Ishikawa (cell line): ENCODE measurements at regions not wholly inside any gene's neighbourhood (a gene's known extent, or its start where the extent isn't known, plus 50 kb on each side); places are given as distances from the start of the nearest gene placed in this dataset.

Experiments
- CEBPB ChIP-seq: IDR thresholded peaks from 2 replicates; pipeline ENCODE4 v1.6.1; 2012
- CREB1 ChIP-seq: IDR thresholded peaks from 2 replicates; pipeline ENCODE4 v1.6.1; 2012; ENCODE audit warnings: low read depth
- EGR1 ChIP-seq: IDR thresholded peaks from 2 replicates; pipeline ENCODE4 v1.6.1; 2012
- EP300 ChIP-seq: IDR thresholded peaks from 2 replicates; pipeline ENCODE4 v1.6.1; 2012; ENCODE audit warnings: borderline replicate concordance
- FOXM1 ChIP-seq: IDR thresholded peaks from 2 replicates; pipeline ENCODE4 v1.6.1; 2012; ENCODE audit warnings: low read depth, borderline replicate concordance
- NFIC ChIP-seq: IDR thresholded peaks from 2 replicates; pipeline ENCODE4 v1.6.1; 2012
- RAD21 ChIP-seq: IDR thresholded peaks from 2 replicates; pipeline ENCODE4 v1.6.1; 2012; ENCODE audit warnings: low read depth
- TAF1 ChIP-seq: IDR thresholded peaks from 2 replicates; pipeline ENCODE4 v1.6.1; 2012; ENCODE audit warnings: low read depth, mild to moderate bottlenecking
- TCF12 ChIP-seq: IDR thresholded peaks from 2 replicates; pipeline ENCODE4 v1.6.1; 2012; ENCODE audit warnings: low read depth
- TEAD4 ChIP-seq: IDR thresholded peaks from 2 replicates; pipeline ENCODE4 v1.6.1; 2012
- YY1 ChIP-seq: IDR thresholded peaks from 2 replicates; pipeline ENCODE4 v1.6.1; 2012; ENCODE audit warnings: low read depth
- ZBTB7A ChIP-seq: IDR thresholded peaks from 2 replicates; pipeline ENCODE4 v1.6.1; 2012; ENCODE audit warnings: low read depth
- TF ChIP-seq, protein P1 (sequence below): IDR thresholded peaks from 2 replicates; pipeline ENCODE4 v1.6.1; 2012
- TF ChIP-seq, protein P2 (sequence below): IDR thresholded peaks from 2 replicates; pipeline ENCODE4 v1.6.1; 2012; ENCODE audit warnings: low read depth, mild to moderate bottlenecking
- TF ChIP-seq, protein P3 (sequence below): IDR thresholded peaks from 2 replicates; pipeline ENCODE4 v1.6.1; 2012

DNA sequence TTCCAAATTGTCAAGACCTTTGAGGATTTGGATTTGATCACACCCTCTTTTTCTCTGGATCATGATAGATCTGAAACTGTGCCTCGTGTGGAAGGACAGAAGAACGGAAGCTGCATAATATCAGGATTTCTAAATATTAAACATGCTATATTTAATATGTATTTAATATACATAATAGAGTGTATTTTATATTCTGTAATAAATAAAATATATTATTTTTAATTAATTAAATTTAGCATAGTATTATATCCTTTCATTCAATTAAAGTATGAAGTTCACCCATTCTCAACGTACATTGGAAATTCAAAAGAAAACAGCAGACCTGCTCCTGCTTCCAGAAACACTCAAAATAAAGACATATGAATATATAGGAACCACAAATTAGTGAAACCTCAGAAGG, 70.6 kb upstream of the GLIS3 start:
- TF ChIP-seq ZBTB7A (no peak), CREB1 (no peak), EP300 (no peak), CEBPB (no peak), YY1 (no peak), TCF12 (no peak), TEAD4 (no peak), RAD21 (no peak), EGR1 (no peak), TAF1 (no peak), FOXM1 (no peak), NFIC (no peak)
- TF ChIP-seq, protein P1, sequence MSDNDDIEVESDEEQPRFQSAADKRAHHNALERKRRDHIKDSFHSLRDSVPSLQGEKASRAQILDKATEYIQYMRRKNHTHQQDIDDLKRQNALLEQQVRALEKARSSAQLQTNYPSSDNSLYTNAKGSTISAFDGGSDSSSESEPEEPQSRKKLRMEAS = no peak
- TF ChIP-seq, protein P2, sequence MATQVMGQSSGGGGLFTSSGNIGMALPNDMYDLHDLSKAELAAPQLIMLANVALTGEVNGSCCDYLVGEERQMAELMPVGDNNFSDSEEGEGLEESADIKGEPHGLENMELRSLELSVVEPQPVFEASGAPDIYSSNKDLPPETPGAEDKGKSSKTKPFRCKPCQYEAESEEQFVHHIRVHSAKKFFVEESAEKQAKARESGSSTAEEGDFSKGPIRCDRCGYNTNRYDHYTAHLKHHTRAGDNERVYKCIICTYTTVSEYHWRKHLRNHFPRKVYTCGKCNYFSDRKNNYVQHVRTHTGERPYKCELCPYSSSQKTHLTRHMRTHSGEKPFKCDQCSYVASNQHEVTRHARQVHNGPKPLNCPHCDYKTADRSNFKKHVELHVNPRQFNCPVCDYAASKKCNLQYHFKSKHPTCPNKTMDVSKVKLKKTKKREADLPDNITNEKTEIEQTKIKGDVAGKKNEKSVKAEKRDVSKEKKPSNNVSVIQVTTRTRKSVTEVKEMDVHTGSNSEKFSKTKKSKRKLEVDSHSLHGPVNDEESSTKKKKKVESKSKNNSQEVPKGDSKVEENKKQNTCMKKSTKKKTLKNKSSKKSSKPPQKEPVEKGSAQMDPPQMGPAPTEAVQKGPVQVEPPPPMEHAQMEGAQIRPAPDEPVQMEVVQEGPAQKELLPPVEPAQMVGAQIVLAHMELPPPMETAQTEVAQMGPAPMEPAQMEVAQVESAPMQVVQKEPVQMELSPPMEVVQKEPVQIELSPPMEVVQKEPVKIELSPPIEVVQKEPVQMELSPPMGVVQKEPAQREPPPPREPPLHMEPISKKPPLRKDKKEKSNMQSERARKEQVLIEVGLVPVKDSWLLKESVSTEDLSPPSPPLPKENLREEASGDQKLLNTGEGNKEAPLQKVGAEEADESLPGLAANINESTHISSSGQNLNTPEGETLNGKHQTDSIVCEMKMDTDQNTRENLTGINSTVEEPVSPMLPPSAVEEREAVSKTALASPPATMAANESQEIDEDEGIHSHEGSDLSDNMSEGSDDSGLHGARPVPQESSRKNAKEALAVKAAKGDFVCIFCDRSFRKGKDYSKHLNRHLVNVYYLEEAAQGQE = no peak
- TF ChIP-seq, protein P3, sequence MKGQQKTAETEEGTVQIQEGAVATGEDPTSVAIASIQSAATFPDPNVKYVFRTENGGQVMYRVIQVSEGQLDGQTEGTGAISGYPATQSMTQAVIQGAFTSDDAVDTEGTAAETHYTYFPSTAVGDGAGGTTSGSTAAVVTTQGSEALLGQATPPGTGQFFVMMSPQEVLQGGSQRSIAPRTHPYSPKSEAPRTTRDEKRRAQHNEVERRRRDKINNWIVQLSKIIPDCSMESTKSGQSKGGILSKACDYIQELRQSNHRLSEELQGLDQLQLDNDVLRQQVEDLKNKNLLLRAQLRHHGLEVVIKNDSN = no peak

DNA sequence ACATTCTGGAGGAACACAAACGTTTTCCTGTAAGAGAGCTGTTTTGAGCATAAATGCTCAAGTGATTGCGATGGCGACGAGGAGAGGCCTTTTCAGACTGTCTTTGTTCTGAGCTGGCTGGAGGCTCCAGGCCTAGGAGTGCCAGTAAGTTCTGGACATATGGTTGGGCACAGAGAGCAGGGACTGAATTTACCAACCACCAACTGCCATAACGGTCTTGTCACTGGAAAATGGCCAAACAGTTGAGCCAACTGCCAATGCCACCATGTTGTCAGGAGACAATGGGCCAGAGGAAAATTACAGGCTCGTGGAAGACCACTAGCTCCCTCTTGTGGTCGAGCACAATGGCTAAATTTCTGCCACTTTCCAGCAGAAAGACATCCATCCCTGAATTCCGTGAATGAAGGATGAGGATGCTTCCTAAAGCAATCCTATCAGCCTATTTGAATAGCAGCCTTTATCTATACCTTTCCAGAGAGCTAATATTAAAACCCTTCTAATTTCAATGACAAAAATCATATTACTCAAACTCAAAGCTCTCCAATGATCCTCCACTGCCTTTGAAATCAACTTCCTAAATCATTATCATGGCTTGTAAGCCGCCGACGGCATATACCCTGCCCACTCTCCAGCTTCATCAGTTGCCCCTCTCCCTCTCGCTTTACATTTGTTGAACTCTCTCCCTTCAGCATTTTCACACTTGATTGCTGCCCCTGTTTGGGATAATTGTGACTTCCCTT, 66.9 kb upstream of the GLIS3 start:
- TF ChIP-seq NFIC = peak; percentile 35
- TF ChIP-seq RAD21 = peak; percentile 97
- TF ChIP-seq, protein P3 = no peak
- TF ChIP-seq YY1 = peak; percentile 77
- TF ChIP-seq TEAD4 = no peak

DNA sequence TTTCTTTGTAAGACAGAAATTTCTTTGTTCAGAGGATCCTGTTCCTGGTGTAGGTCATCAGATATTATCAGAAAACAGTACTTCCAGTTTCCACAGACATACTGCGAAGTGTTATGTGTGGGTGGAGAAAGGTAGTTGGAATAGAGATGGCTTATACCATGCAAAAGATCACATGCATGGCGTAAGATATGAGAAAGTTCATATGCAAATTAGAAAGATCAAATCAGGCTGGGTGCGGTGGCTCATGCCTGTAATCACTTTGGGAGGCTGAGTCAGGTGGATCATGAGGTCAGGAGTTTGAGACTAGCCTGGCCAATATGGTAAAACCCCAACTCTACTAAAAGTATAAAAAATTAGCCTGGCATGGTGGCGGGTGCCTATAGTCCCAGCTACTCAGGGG, 65.2 kb upstream of the GLIS3 start:
- TF ChIP-seq, protein P2 = no peak
- TF ChIP-seq TEAD4 = no peak
- TF ChIP-seq TAF1 = no peak
- TF ChIP-seq YY1 = no peak
- TF ChIP-seq EP300 = no peak
- TF ChIP-seq, protein P3 = no peak

DNA sequence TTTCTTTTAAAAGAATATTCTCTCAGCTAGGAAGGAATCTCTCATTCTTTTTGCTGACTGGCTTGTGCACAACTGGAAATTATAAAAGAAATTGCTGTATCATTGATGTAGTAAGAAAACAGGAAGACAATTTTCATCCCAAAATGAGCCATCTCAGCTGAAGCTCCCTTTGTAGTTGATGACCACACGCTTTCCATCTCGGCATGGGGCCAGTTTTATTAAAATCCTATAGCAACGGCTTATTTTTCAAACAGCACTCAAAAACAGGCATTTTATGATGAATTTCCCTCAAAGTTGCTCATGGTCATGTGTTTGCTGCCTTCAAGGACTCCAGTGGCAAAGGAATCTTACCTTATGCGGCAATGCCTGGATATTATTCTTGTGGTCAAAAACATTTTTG, 62.4 kb upstream of the GLIS3 start:
- TF ChIP-seq, protein P2 = no peak
- no peak for TF ChIP-seq CEBPB
- TF ChIP-seq, protein P1 = no peak
- no peak for TF ChIP-seq CREB1
- TF ChIP-seq EGR1 = no peak
- no peak for TF ChIP-seq TCF12
- TF ChIP-seq NFIC = no peak
- no peak for TF ChIP-seq RAD21
- no peak for TF ChIP-seq FOXM1
- TF ChIP-seq, protein P3 = no peak
- no peak for TF ChIP-seq TEAD4
- no peak for TF ChIP-seq EP300
- TF ChIP-seq TAF1 = no peak
- TF ChIP-seq YY1 = no peak
